ENCODE measurements at regions not wholly inside any gene's neighbourhood (a gene's known extent, or its start where the extent isn't known, plus 50 kb on each side); places are given as distances from the start of the nearest gene placed in this dataset.

DNA sequence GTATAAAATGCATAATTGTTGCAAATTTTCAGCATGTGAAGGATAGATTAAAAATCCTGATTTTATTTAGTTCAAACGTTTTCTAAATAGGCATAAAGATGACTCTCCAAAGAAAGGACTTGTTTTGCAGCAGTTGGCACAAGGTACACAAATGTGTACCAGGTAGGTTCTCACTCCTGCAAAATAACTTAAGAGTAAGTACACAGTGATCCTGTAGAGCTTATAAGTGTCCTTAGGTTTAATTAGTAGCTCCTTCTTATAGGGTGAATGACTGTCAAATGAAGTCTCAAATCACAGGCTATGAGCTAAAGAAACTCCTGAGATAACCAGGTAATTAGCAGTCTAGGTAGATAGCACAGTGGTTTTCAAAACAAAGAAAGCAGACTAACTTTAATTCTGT, 330.6 kb upstream of the MDGA2 start:
- TF ChIP-seq CTCF (IDR thresholded peaks at IDR 0.05; ENCODE audit: borderline replicate concordance, insufficient read depth, low read depth, low read length), result no peak

GRCh38 chr14:47993883-47994282, 318.5 kb upstream of the MDGA2 start:
- no peak overlapping the region for H3K4me3 ChIP-seq (ENCODE audit: low read depth, low read length)
- no peak for TF ChIP-seq CTCF (IDR thresholded peaks at IDR 0.05; ENCODE audit: borderline replicate concordance, insufficient read depth, low read depth, low read length)

More for the DNA sequence above, 330.6 kb upstream of the MDGA2 start:
- H3K4me3 ChIP-seq (ENCODE audit: low read depth, low read length), result no peak overlapping the region

DNA sequence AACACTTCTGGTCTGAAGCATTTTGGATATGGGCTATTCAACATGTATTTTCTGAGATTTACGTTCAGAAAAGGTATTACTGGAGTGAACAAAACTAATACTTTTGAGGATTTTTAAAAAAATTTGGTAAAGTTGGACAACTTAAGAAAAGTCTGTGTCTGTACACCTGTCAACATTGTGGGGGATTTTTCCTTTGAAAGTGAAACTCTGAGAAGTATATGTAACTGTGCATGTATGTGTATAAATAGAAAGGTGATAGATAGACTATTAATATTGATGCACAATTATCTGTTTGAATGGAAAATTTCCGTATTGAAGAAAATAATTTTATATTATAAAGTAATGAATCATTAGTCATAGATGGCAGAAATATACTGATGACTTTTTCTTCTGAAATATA, 312.8 kb upstream of the MDGA2 start:
- no peak overlapping the region for H3K4me3 ChIP-seq (ENCODE audit: low read depth, low read length)
- no peak for TF ChIP-seq CTCF (IDR thresholded peaks at IDR 0.05; ENCODE audit: borderline replicate concordance, insufficient read depth, low read depth, low read length)

DNA sequence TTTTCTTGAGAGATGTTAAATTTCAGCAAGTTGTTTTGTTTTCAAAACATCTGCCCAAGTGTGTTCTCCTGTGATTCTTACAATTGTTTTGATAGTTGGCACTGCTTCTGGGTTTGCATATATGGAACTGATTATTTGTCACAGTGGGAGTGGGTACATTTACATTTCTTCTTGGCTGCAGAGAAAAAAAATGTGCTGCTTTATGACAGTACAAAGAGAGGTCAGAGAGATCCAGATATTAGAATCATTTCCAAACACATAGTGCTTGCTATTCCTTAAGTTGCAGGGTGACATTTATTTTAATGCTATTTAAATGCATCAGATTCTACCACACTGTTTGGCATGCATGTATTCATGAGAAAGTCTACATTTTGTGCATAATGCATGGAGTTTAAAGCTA, 303.5 kb upstream of the MDGA2 start:
- H3K4me3 ChIP-seq (ENCODE audit: low read depth, low read length), result no peak overlapping the region
- TF ChIP-seq CTCF (IDR thresholded peaks at IDR 0.05; ENCODE audit: borderline replicate concordance, insufficient read depth, low read depth, low read length), result no peak

DNA sequence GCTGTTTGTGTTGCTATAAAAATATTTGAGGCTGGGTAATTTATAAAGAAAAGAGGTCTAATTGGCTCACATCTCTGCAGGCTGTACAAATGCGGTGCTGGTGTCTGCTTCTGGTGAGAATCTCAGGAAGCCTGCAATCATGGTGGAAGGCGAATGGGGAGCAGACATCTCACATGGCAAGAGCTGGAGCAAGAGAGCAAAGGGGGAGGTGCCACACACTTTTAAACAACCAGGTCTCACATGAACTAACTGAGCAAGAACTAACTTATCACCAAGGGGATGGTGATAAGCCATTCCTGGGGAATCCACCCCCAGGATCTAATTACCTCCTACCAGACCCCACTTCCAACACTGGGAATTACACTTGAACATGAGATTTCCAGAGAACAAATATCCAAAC, 300.7 kb upstream of the MDGA2 start:
- H3K4me3 ChIP-seq (ENCODE audit: low read depth, low read length), result no peak overlapping the region
- TF ChIP-seq CTCF (IDR thresholded peaks at IDR 0.05; ENCODE audit: borderline replicate concordance, insufficient read depth, low read depth, low read length), result no peak

- TF ChIP-seq CTCF (IDR thresholded peaks at IDR 0.05; ENCODE audit: borderline replicate concordance, insufficient read depth, low read depth, low read length), result no peak
- no peak overlapping the region for H3K4me3 ChIP-seq (ENCODE audit: low read depth, low read length)
Measured at GRCh38 chr14:47966076-47966810, 290.8 kb upstream of the MDGA2 start.

DNA sequence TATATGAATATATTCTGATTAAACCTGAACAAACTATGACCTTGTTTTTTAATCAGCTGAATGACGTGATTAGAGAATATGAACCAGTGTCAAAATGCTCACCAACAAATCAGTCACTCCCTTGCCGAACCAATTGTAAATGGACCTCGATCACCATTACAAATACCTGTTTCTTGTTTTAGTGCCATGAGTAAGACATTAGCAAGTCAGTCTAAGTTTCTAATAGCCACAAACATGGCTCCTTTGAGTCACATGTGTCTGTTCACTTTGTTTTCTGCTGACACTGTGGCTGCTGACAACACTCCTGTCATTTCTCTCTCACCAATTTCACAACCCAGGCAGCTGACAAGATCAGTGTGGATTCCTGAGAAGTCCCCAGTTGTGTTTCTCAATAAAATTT, 286.2 kb upstream of the MDGA2 start:
- no peak for TF ChIP-seq CTCF (IDR thresholded peaks at IDR 0.05; ENCODE audit: borderline replicate concordance, insufficient read depth, low read depth, low read length)
- H3K4me3 ChIP-seq (ENCODE audit: low read depth, low read length), result no peak overlapping the region
